ENCODE measurements at regions not wholly inside any gene's neighbourhood (a gene's known extent, or its start where the extent isn't known, plus 50 kb on each side); places are given as distances from the start of the nearest gene placed in this dataset.

DNA sequence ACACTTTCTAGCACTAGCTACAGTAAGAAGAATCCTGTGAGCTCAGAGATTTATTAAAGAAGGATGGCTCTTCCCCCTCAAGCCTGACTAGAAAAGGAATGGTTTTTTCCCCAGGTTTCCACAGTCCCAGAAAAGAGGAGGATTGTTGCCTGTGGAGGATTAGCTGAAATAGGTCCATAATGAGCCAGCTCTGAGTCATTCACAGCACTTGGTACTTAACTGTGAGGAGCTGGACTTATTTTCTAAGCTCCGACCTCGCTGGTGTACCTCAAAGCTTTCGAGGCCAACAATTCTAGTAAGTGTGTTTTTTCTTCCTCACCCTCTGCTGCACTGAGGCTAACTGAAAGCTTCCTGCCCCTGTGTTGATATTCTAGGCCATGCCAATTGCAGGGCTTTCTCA lies 222.5 kb upstream of the IL12B start (continued):
- TF ChIP-seq, protein P1, sequence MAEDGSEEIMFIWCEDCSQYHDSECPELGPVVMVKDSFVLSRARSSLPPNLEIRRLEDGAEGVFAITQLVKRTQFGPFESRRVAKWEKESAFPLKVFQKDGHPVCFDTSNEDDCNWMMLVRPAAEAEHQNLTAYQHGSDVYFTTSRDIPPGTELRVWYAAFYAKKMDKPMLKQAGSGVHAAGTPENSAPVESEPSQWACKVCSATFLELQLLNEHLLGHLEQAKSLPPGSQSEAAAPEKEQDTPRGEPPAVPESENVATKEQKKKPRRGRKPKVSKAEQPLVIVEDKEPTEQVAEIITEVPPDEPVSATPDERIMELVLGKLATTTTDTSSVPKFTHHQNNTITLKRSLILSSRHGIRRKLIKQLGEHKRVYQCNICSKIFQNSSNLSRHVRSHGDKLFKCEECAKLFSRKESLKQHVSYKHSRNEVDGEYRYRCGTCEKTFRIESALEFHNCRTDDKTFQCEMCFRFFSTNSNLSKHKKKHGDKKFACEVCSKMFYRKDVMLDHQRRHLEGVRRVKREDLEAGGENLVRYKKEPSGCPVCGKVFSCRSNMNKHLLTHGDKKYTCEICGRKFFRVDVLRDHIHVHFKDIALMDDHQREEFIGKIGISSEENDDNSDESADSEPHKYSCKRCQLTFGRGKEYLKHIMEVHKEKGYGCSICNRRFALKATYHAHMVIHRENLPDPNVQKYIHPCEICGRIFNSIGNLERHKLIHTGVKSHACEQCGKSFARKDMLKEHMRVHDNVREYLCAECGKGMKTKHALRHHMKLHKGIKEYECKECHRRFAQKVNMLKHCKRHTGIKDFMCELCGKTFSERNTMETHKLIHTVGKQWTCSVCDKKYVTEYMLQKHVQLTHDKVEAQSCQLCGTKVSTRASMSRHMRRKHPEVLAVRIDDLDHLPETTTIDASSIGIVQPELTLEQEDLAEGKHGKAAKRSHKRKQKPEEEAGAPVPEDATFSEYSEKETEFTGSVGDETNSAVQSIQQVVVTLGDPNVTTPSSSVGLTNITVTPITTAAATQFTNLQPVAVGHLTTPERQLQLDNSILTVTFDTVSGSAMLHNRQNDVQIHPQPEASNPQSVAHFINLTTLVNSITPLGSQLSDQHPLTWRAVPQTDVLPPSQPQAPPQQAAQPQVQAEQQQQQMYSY (CRISPR knock-in tag; IDR thresholded peaks at IDR 0.05), result no peak
- TF ChIP-seq SPI1 (IDR thresholded peaks at IDR 0.05; ENCODE audit: borderline replicate concordance, insufficient read depth, low read depth, low read length) (no peak), RELA (IDR thresholded peaks at IDR 0.05; ENCODE audit: borderline replicate concordance, partially characterized antibody) (no peak), CBX5 (IDR thresholded peaks at IDR 0.05; ENCODE audit: low read depth) (no peak), MEF2B (IDR thresholded peaks at IDR 0.05; ENCODE audit: partially characterized antibody, poor library complexity, severe bottlenecking) (no peak), IKZF2 (IDR thresholded peaks at IDR 0.05) (no peak), ZNF622 (IDR thresholded peaks at IDR 0.05) (no peak), NFYB (IDR thresholded peaks at IDR 0.05; ENCODE audit: insufficient read depth, low read depth, low read length) (no peak), SREBF1 (IDR thresholded peaks at IDR 0.05; ENCODE audit: low read length) (no peak), STAT1 (conservative IDR thresholded peaks at IDR 0.05) (no peak), PAX5 (IDR thresholded peaks at IDR 0.05; ENCODE audit: borderline replicate concordance, low read depth, low read length) (no peak), NFIC (IDR thresholded peaks at IDR 0.05; ENCODE audit: low read depth, low read length) (no peak)
- TF ChIP-seq, protein P2, sequence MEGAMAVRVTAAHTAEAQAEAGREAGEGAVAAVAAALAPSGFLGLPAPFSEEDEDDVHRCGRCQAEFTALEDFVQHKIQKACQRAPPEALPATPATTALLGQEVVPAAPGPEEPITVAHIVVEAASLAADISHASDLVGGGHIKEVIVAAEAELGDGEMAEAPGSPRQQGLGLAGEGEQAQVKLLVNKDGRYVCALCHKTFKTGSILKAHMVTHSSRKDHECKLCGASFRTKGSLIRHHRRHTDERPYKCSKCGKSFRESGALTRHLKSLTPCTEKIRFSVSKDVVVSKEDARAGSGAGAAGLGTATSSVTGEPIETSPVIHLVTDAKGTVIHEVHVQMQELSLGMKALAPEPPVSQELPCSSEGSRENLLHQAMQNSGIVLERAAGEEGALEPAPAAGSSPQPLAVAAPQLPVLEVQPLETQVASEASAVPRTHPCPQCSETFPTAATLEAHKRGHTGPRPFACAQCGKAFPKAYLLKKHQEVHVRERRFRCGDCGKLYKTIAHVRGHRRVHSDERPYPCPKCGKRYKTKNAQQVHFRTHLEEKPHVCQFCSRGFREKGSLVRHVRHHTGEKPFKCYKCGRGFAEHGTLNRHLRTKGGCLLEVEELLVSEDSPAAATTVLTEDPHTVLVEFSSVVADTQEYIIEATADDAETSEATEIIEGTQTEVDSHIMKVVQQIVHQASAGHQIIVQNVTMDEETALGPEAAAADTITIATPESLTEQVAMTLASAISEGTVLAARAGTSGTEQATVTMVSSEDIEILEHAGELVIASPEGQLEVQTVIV (IDR thresholded peaks at IDR 0.05; ENCODE audit: borderline replicate concordance, partially characterized antibody), result no peak
- TF ChIP-seq, protein P3, sequence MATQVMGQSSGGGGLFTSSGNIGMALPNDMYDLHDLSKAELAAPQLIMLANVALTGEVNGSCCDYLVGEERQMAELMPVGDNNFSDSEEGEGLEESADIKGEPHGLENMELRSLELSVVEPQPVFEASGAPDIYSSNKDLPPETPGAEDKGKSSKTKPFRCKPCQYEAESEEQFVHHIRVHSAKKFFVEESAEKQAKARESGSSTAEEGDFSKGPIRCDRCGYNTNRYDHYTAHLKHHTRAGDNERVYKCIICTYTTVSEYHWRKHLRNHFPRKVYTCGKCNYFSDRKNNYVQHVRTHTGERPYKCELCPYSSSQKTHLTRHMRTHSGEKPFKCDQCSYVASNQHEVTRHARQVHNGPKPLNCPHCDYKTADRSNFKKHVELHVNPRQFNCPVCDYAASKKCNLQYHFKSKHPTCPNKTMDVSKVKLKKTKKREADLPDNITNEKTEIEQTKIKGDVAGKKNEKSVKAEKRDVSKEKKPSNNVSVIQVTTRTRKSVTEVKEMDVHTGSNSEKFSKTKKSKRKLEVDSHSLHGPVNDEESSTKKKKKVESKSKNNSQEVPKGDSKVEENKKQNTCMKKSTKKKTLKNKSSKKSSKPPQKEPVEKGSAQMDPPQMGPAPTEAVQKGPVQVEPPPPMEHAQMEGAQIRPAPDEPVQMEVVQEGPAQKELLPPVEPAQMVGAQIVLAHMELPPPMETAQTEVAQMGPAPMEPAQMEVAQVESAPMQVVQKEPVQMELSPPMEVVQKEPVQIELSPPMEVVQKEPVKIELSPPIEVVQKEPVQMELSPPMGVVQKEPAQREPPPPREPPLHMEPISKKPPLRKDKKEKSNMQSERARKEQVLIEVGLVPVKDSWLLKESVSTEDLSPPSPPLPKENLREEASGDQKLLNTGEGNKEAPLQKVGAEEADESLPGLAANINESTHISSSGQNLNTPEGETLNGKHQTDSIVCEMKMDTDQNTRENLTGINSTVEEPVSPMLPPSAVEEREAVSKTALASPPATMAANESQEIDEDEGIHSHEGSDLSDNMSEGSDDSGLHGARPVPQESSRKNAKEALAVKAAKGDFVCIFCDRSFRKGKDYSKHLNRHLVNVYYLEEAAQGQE (IDR thresholded peaks at IDR 0.05; ENCODE audit: low read depth, low read length), result no peak
- TF ChIP-seq, protein P4, sequence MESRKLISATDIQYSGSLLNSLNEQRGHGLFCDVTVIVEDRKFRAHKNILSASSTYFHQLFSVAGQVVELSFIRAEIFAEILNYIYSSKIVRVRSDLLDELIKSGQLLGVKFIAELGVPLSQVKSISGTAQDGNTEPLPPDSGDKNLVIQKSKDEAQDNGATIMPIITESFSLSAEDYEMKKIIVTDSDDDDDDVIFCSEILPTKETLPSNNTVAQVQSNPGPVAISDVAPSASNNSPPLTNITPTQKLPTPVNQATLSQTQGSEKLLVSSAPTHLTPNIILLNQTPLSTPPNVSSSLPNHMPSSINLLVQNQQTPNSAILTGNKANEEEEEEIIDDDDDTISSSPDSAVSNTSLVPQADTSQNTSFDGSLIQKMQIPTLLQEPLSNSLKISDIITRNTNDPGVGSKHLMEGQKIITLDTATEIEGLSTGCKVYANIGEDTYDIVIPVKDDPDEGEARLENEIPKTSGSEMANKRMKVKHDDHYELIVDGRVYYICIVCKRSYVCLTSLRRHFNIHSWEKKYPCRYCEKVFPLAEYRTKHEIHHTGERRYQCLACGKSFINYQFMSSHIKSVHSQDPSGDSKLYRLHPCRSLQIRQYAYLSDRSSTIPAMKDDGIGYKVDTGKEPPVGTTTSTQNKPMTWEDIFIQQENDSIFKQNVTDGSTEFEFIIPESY (IDR thresholded peaks at IDR 0.05), result no peak

All from GM12878 (cell line).